ENCODE measurements at regions not wholly inside any gene's neighbourhood (a gene's known extent, or its start where the extent isn't known, plus 50 kb on each side); places are given as distances from the start of the nearest gene placed in this dataset.

DNA sequence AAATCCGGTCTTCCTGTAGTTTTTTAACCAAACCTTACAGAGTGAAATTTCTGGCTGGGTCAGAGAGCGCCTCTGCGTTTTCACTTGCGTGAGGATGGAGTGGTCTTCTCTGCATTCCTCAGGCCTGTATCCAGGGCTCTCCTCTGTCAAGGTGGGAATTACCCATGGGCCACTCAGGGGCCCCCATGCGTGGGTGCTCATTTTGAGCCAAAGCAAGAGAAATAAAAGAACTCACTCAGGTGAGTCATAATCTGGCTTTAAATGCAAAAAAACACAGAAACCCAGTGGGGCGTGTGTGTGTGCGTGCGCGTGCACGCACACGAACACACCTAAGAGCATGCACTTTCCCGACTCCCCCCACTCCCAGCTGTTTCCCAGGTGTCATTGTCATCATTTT lies 104.0 kb upstream of the PWP1 start:
- peaks cover 0 to 16% of the 10 kb centered on the region in 2 donors for H3K27me3 ChIP-seq (ENCODE audit: control insufficient read depth in 1 of 2, insufficient read depth in 2 of 2, low read length in 2 of 2)
- peaks cover 0 to 6% of the 10 kb centered on the region in 2 donors for H3K4me1 ChIP-seq (ENCODE audit: control insufficient read depth in 1 of 2, insufficient read depth in 2 of 2, low read length in 2 of 2)
- no peak overlapping the region for H3K4me3 ChIP-seq (ENCODE audit: low read depth in 1 of 2, low read length in 2 of 2)
- H3K36me3 ChIP-seq (ENCODE audit: control insufficient read depth in 1 of 2, insufficient read depth in 2 of 2, low read length in 2 of 2), result no peaks in the 10 kb centered on the region
- no peak overlapping the region for H3K27ac ChIP-seq (ENCODE audit: low read depth, low read length)
- no peaks in the 10 kb centered on the region for H3K9me3 ChIP-seq (ENCODE audit: control insufficient read depth in 1 of 2, low read length in 2 of 2)
- no peak overlapping the region for H3K9ac ChIP-seq (ENCODE audit: low read depth in 1 of 2, low read length in 2 of 2)

DNA sequence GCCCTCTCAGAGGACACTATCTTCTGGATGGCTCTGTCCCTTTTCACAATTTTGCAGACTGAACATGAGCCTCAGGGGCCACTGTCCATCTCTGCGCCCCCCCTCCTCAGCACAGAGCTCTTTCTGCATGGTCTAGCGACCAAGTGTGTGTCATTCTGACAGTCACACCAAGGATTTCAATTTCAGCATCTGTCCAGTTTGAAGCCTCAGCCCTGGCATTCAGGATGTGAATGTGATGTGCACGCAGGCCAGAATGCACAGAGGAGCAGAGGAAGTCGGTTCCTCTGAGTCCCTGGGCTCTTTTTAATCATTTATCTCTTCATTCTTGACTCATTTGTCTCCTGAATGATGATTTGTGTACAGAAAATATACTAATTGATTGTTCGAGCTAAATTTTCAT lies 102.0 kb upstream of the PWP1 start:
- H3K27ac ChIP-seq (ENCODE audit: low read depth, low read length), result no peak overlapping the region
- peaks cover 0 to 6% of the 10 kb centered on the region in 2 donors for H3K4me1 ChIP-seq (ENCODE audit: control insufficient read depth in 1 of 2, insufficient read depth in 2 of 2, low read length in 2 of 2)
- no peaks in the 10 kb centered on the region for H3K36me3 ChIP-seq (ENCODE audit: control insufficient read depth in 1 of 2, insufficient read depth in 2 of 2, low read length in 2 of 2)
- H3K27me3 ChIP-seq (ENCODE audit: control insufficient read depth in 1 of 2, insufficient read depth in 2 of 2, low read length in 2 of 2), result peaks cover 0 to 16% of the 10 kb centered on the region in 2 donors
- H3K9ac ChIP-seq (ENCODE audit: low read depth in 1 of 2, low read length in 2 of 2), result no peak overlapping the region
- H3K4me3 ChIP-seq (ENCODE audit: low read depth in 1 of 2, low read length in 2 of 2), result no peak overlapping the region
- H3K9me3 ChIP-seq (ENCODE audit: control insufficient read depth in 1 of 2, low read length in 2 of 2), result no peaks in the 10 kb centered on the region

DNA sequence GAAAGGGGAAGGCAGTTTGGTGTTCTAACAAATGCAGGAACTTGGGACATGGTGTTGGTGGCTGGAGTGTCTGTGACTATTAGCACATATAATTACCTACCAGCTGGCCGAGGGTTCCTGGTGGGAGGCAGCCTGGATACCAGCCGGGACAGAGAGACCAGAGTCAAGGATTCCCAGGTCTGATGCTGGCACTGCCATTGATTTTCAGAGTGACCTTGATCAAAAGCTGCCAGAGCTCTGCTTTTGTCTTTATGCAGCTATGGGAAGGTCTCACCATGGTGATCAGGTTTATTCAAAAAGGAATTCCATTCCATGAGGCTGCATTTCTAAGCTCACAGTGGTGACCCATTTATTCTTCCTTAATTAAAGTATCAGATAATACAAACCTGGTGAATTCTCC lies 101.0 kb upstream of the PWP1 start:
- Histone ChIP-seq H3K36me3 (ENCODE audit: control insufficient read depth in 1 of 2, insufficient read depth in 2 of 2, low read length in 2 of 2) (no peaks in the 10 kb centered on the region), H3K27ac (ENCODE audit: low read depth, low read length) (no peak overlapping the region), H3K4me1 (ENCODE audit: control insufficient read depth in 1 of 2, insufficient read depth in 2 of 2, low read length in 2 of 2) (peaks cover 0 to 6% of the 10 kb centered on the region in 2 donors), H3K27me3 (ENCODE audit: control insufficient read depth in 1 of 2, insufficient read depth in 2 of 2, low read length in 2 of 2) (peaks cover 0 to 16% of the 10 kb centered on the region in 2 donors), H3K9me3 (ENCODE audit: control insufficient read depth in 1 of 2, low read length in 2 of 2) (no peaks in the 10 kb centered on the region), H3K4me3 (ENCODE audit: low read depth in 1 of 2, low read length in 2 of 2) (no peak overlapping the region), H3K9ac (ENCODE audit: low read depth in 1 of 2, low read length in 2 of 2) (no peak overlapping the region)

DNA sequence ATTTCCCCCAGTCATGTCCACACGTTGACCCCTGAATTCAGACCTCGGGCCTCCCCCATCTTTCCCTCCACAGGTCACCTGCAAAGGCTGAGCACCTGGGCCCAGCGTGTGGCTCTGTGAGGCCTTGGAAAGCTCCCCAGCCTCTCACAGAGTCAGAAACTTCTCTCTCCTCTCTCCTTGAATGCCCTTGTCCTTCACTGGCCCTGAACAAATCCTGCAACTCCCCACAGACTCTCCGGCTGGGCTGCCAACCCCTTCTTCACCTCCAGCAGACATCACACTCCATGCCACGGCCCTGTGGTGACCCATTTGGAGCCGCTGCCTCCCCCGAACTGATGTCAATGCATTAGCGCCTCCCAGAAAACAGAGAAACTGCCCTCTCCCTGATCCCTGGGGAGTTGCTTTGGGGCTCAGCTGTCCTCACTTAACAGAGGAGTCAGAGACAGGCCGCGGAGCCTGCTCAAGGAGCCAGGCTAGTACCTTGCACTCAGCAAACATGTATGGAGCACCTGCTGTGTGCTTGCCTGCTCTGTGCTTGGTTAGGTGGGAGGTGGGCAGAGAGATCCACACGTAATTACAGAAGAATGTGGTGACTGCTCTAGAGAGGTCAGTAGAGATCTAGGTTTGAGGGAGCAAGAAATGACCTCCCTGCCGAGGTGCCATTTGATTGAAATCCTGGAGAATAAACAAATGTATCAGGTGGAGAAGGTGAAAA lies 99.2 kb upstream of the PWP1 start:
- Histone ChIP-seq H3K27ac (ENCODE audit: low read depth, low read length) (no peak overlapping the region), H3K27me3 (ENCODE audit: control insufficient read depth in 1 of 2, insufficient read depth in 2 of 2, low read length in 2 of 2) (peaks cover 0 to 11% of the 10 kb centered on the region in 2 donors), H3K4me1 (ENCODE audit: control insufficient read depth in 1 of 2, insufficient read depth in 2 of 2, low read length in 2 of 2) (no peaks in the 10 kb centered on the region), H3K4me3 (ENCODE audit: low read depth in 1 of 2, low read length in 2 of 2) (no peak overlapping the region), H3K36me3 (ENCODE audit: control insufficient read depth in 1 of 2, insufficient read depth in 2 of 2, low read length in 2 of 2) (no peaks in the 10 kb centered on the region), H3K9me3 (ENCODE audit: control insufficient read depth in 1 of 2, low read length in 2 of 2) (no peaks in the 10 kb centered on the region), H3K9ac (ENCODE audit: low read depth in 1 of 2, low read length in 2 of 2) (no peak overlapping the region)

- no peaks in the 10 kb centered on the region for H3K27me3 ChIP-seq (ENCODE audit: control insufficient read depth in 1 of 2, insufficient read depth in 2 of 2, low read length in 2 of 2)
- H3K9ac ChIP-seq (ENCODE audit: low read depth in 1 of 2, low read length in 2 of 2), result no peak overlapping the region
- no peaks in the 10 kb centered on the region for H3K4me1 ChIP-seq (ENCODE audit: control insufficient read depth in 1 of 2, insufficient read depth in 2 of 2, low read length in 2 of 2)
- no peak overlapping the region for H3K27ac ChIP-seq (ENCODE audit: low read depth, low read length)
- peaks cover 6 to 7% of the 10 kb centered on the region in 2 donors for H3K9me3 ChIP-seq (ENCODE audit: control insufficient read depth in 1 of 2, low read length in 2 of 2)
- no peaks in the 10 kb centered on the region for H3K36me3 ChIP-seq (ENCODE audit: control insufficient read depth in 1 of 2, insufficient read depth in 2 of 2, low read length in 2 of 2)
- H3K4me3 ChIP-seq (ENCODE audit: low read depth in 1 of 2, low read length in 2 of 2), result no peak overlapping the region
Observed at GRCh38 chr12:107590413-107590812, 95.2 kb upstream of the PWP1 start.

DNA sequence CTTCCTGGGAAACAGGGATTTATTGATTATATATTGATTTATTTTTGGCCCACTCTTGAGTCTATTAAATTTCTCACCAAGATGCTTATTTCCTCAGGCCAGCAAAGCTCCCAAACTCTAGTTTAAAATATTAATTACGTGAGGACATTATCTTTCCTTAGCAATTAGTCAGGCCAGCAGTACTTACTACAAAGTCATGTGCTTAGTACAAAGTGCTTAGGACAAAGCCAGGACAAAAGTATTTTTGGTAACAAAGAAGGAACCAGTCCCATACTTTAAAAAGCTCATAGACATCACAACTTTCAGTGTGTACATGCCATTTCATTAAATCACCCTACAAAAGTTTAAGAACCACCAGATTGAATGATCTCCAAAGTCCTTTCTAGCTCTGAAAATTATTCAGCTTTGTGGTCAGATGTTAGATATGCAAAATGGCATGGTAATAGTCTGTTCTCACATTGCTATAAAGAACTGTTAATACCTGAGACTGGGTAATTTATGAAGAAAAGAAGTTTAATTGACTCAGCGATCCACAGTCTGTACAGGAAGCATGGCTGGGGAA lies 94.7 kb upstream of the PWP1 start:
- H3K27ac ChIP-seq (ENCODE audit: low read depth, low read length), result no peak overlapping the region
- no peaks in the 10 kb centered on the region for H3K4me1 ChIP-seq (ENCODE audit: control insufficient read depth in 1 of 2, insufficient read depth in 2 of 2, low read length in 2 of 2)

DNA sequence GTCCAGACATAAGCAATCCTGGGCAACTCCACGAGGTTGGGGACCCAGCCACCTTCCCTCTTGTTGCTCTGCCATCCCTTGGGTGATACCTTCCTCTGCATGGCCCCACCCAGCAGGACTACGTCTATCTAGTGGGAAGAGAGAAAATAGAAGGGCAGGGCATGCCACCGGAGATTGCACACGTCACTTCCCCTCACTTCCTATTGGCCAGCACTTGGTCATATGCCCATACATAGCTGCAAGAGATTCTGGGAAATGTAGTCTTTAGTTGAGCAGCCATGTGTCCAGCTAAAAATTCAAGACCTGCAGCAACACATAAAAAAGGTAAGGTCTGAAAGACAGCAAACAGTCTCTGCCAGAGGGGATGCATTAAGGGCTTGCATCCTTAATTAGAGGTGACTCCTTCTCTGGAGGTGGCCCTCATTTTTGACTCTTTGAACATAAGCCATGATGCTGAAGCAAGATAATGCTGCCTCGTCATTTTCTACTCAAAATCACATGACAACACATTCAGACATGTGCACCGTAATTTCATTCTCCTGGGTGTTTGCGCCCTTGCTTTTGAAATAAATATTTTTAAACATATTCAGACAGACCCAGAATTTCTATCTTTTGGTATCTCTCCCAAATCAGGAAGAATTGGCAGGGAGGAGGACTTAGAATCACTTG lies 91.8 kb upstream of the PWP1 start:
- H3K4me3 ChIP-seq (ENCODE audit: low read depth in 1 of 2, low read length in 2 of 2), result no peak overlapping the region
- H3K27me3 ChIP-seq (ENCODE audit: control insufficient read depth in 1 of 2, insufficient read depth in 2 of 2, low read length in 2 of 2), result no peaks in the 10 kb centered on the region
- H3K4me1 ChIP-seq (ENCODE audit: control insufficient read depth in 1 of 2, insufficient read depth in 2 of 2, low read length in 2 of 2), result no peaks in the 10 kb centered on the region
- H3K36me3 ChIP-seq (ENCODE audit: control insufficient read depth in 1 of 2, insufficient read depth in 2 of 2, low read length in 2 of 2), result no peaks in the 10 kb centered on the region
- H3K27ac ChIP-seq (ENCODE audit: low read depth, low read length), result no peak overlapping the region
- H3K9me3 ChIP-seq (ENCODE audit: control insufficient read depth in 1 of 2, low read length in 2 of 2), result peaks cover 6 to 7% of the 10 kb centered on the region in 2 donors
- H3K9ac ChIP-seq (ENCODE audit: low read depth in 1 of 2, low read length in 2 of 2), result no peak overlapping the region

More for the DNA sequence above, 94.7 kb upstream of the PWP1 start:
- no peaks in the 10 kb centered on the region for H3K36me3 ChIP-seq (ENCODE audit: control insufficient read depth in 1 of 2, insufficient read depth in 2 of 2, low read length in 2 of 2)
- no peak overlapping the region for H3K9ac ChIP-seq (ENCODE audit: low read depth in 1 of 2, low read length in 2 of 2)
- H3K9me3 ChIP-seq (ENCODE audit: control insufficient read depth in 1 of 2, low read length in 2 of 2), result peaks cover 6 to 7% of the 10 kb centered on the region in 2 donors
- H3K27me3 ChIP-seq (ENCODE audit: control insufficient read depth in 1 of 2, insufficient read depth in 2 of 2, low read length in 2 of 2), result no peaks in the 10 kb centered on the region
- no peak overlapping the region for H3K4me3 ChIP-seq (ENCODE audit: low read depth in 1 of 2, low read length in 2 of 2)

GRCh38 chr12:107594995-107595394 lies 90.6 kb upstream of the PWP1 start:
- Histone ChIP-seq H3K9ac (ENCODE audit: low read depth in 1 of 2, low read length in 2 of 2) (no peak overlapping the region), H3K9me3 (ENCODE audit: control insufficient read depth in 1 of 2, low read length in 2 of 2) (peaks cover 6 to 7% of the 10 kb centered on the region in 2 donors), H3K27ac (ENCODE audit: low read depth, low read length) (no peak overlapping the region), H3K4me3 (ENCODE audit: low read depth in 1 of 2, low read length in 2 of 2) (no peak overlapping the region), H3K36me3 (ENCODE audit: control insufficient read depth in 1 of 2, insufficient read depth in 2 of 2, low read length in 2 of 2) (no peaks in the 10 kb centered on the region), H3K27me3 (ENCODE audit: control insufficient read depth in 1 of 2, insufficient read depth in 2 of 2, low read length in 2 of 2) (no peaks in the 10 kb centered on the region), H3K4me1 (ENCODE audit: control insufficient read depth in 1 of 2, insufficient read depth in 2 of 2, low read length in 2 of 2) (no peaks in the 10 kb centered on the region)

GRCh38 chr12:107597695-107598410 lies 87.7 kb upstream of the PWP1 start:
- Histone ChIP-seq H3K9ac (ENCODE audit: low read depth in 1 of 2, low read length in 2 of 2) (no peak overlapping the region), H3K4me3 (ENCODE audit: low read depth in 1 of 2, low read length in 2 of 2) (no peak overlapping the region), H3K4me1 (ENCODE audit: control insufficient read depth in 1 of 2, insufficient read depth in 2 of 2, low read length in 2 of 2) (no peaks in the 10 kb centered on the region), H3K27me3 (ENCODE audit: control insufficient read depth in 1 of 2, insufficient read depth in 2 of 2, low read length in 2 of 2) (no peaks in the 10 kb centered on the region), H3K9me3 (ENCODE audit: control insufficient read depth in 1 of 2, low read length in 2 of 2) (peaks cover 6 to 7% of the 10 kb centered on the region in 2 donors), H3K36me3 (ENCODE audit: control insufficient read depth in 1 of 2, insufficient read depth in 2 of 2, low read length in 2 of 2) (no peaks in the 10 kb centered on the region), H3K27ac (ENCODE audit: low read depth, low read length) (no peak overlapping the region)

GRCh38 chr12:107598906-107599305 lies 86.7 kb upstream of the PWP1 start:
- no peaks in the 10 kb centered on the region for H3K27me3 ChIP-seq (ENCODE audit: control insufficient read depth in 1 of 2, insufficient read depth in 2 of 2, low read length in 2 of 2)
- no peak overlapping the region for H3K4me3 ChIP-seq (ENCODE audit: low read depth in 1 of 2, low read length in 2 of 2)
- no peak overlapping the region for H3K9ac ChIP-seq (ENCODE audit: low read depth in 1 of 2, low read length in 2 of 2)
- no peak overlapping the region for H3K27ac ChIP-seq (ENCODE audit: low read depth, low read length)
- H3K36me3 ChIP-seq (ENCODE audit: control insufficient read depth in 1 of 2, insufficient read depth in 2 of 2, low read length in 2 of 2), result no peaks in the 10 kb centered on the region
- no peaks in the 10 kb centered on the region for H3K4me1 ChIP-seq (ENCODE audit: control insufficient read depth in 1 of 2, insufficient read depth in 2 of 2, low read length in 2 of 2)
- peaks cover 0 to under 1% of the 10 kb centered on the region in 2 donors for H3K9me3 ChIP-seq (ENCODE audit: control insufficient read depth in 1 of 2, low read length in 2 of 2)

Measured in duodenal mucosa (tissue), 2 donors.